AG04450 (cell line): ENCODE measurements at regions not wholly inside any gene's neighbourhood (a gene's known extent, or its start where the extent isn't known, plus 50 kb on each side); places are given as distances from the start of the nearest gene placed in this dataset.

ENCODE experiments used
- CTCF ChIA-PET: fragments of 300-600, 350-600 bp; formaldehyde crosslinking; extraction: SDS; loops from one replicate; lab custom pipeline; 2022; ENCODE audit warnings: antibody characterized with exemption, inconsistent platforms; lab: Charles Lee
- POLR2A ChIA-PET: fragments of 350-600 bp; formaldehyde crosslinking; extraction: SDS; loops from one replicate; lab custom pipeline; 2021; ENCODE audit warnings: antibody characterized with exemption, inconsistent platforms; lab: Yijun Ruan, JAX
- DNase-seq: peaks from one replicate; pipeline ENCODE4 v3.0.0-alpha.2; 2011; ENCODE audit warnings: low read depth, low spot score
- H3K27ac ChIP-seq: one replicate; pipeline ENCODE4 v1.5.1; 2012; ENCODE audit warnings: low read depth, low read length, control low read depth
- H3K27me3 ChIP-seq: one replicate; pipeline ENCODE4 v1.6.0; 2012; ENCODE audit warnings: low read length; ENCODE audit not compliant: control insufficient read depth, insufficient read depth
- H3K4me3 ChIP-seq: 2 replicates; pipeline ENCODE4 v1.5.1; 2011; ENCODE audit warnings: mild to moderate bottlenecking, low read depth, low read length, control low read depth
- H3K9me3 ChIP-seq: 2 replicates; pipeline ENCODE4 v1.5.1; 2012; ENCODE audit warnings: low read length; ENCODE audit not compliant: control insufficient read depth, insufficient read depth
- CTCF ChIP-seq: IDR thresholded peaks from 2 replicates; pipeline ENCODE4 v1.5.1; 2011; ENCODE audit warnings: low read depth, low read length, control low read depth, inconsistent platforms

- Histone ChIP-seq H3K4me3 (no peak overlapping the region), H3K27ac (no peak overlapping the region), H3K9me3 (no peaks in the 10 kb centered on the region; the same call in 1 of the 2 replicates), H3K27me3 (no peaks in the 10 kb centered on the region)
- ChIA-PET POLR2A (no interaction called here), CTCF (no interaction called here)
- no peak for DNase-seq
- TF ChIP-seq CTCF = no peak
Observed at GRCh38 chr4:64146030-64146429, 263.2 kb downstream of the TECRL start.

GRCh38 chr4:64144994-64145393, 264.3 kb downstream of the TECRL start:
- no peak for TF ChIP-seq CTCF
- no peak for DNase-seq
- POLR2A ChIA-PET = no interaction called here
- no peak overlapping the region for H3K4me3 ChIP-seq
- H3K27ac ChIP-seq = no peak overlapping the region
- H3K27me3 ChIP-seq = no peaks in the 10 kb centered on the region
- CTCF ChIA-PET = no interaction called here
- H3K9me3 ChIP-seq = no peaks in the 10 kb centered on the region; the same call in 1 of the 2 replicates

- H3K9me3 ChIP-seq = peaks cover 5% of the 10 kb centered on the region
- H3K4me3 ChIP-seq = no peak overlapping the region
- ChIA-PET POLR2A (no interaction called here), CTCF (no interaction called here)
- H3K27me3 ChIP-seq = no peaks in the 10 kb centered on the region
- no peak overlapping the region for H3K27ac ChIP-seq
- no peak for DNase-seq
- TF ChIP-seq CTCF = no peak
Observed at GRCh38 chr4:64130907-64131306, 278.3 kb downstream of the TECRL start.

GRCh38 chr4:64125354-64125753, 283.9 kb downstream of the TECRL start:
- no peak overlapping the region for H3K4me3 ChIP-seq
- H3K27ac ChIP-seq = no peak overlapping the region
- DNase-seq = no peak
- POLR2A ChIA-PET = no interaction called here
- no peaks in the 10 kb centered on the region for H3K27me3 ChIP-seq
- H3K9me3 ChIP-seq = peaks cover 16% of the 10 kb centered on the region
- TF ChIP-seq CTCF = no peak
- CTCF ChIA-PET = no interaction called here

- no peak for DNase-seq
- no peaks in the 10 kb centered on the region for H3K27me3 ChIP-seq
- ChIA-PET POLR2A (no interaction called here), CTCF (no interaction called here)
- no peak overlapping the region for H3K4me3 ChIP-seq
- TF ChIP-seq CTCF = no peak
- H3K27ac ChIP-seq = no peak overlapping the region
- H3K9me3 ChIP-seq = peaks cover 16% of the 10 kb centered on the region
Observed at GRCh38 chr4:64121803-64122202, 287.4 kb downstream of the TECRL start.
